GM12872 (cell line): ENCODE measurements at regions not wholly inside any gene's neighbourhood (a gene's known extent, or its start where the extent isn't known, plus 50 kb on each side); places are given as distances from the start of the nearest gene placed in this dataset.

Experiments
- CTCF ChIP-seq: IDR thresholded peaks from 3 replicates; pipeline ENCODE4 v1.5.1; 2011; ENCODE audit warnings: low read depth, mild to moderate bottlenecking, low read length, moderate library complexity; ENCODE audit not compliant: insufficient read depth

GRCh38 chr2:196290569-196290968 lies 119.2 kb upstream of the STK17B start:
- no peak for TF ChIP-seq CTCF

GRCh38 chr2:196291426-196291825 lies 120.0 kb upstream of the STK17B start:
- no peak for TF ChIP-seq CTCF

DNA sequence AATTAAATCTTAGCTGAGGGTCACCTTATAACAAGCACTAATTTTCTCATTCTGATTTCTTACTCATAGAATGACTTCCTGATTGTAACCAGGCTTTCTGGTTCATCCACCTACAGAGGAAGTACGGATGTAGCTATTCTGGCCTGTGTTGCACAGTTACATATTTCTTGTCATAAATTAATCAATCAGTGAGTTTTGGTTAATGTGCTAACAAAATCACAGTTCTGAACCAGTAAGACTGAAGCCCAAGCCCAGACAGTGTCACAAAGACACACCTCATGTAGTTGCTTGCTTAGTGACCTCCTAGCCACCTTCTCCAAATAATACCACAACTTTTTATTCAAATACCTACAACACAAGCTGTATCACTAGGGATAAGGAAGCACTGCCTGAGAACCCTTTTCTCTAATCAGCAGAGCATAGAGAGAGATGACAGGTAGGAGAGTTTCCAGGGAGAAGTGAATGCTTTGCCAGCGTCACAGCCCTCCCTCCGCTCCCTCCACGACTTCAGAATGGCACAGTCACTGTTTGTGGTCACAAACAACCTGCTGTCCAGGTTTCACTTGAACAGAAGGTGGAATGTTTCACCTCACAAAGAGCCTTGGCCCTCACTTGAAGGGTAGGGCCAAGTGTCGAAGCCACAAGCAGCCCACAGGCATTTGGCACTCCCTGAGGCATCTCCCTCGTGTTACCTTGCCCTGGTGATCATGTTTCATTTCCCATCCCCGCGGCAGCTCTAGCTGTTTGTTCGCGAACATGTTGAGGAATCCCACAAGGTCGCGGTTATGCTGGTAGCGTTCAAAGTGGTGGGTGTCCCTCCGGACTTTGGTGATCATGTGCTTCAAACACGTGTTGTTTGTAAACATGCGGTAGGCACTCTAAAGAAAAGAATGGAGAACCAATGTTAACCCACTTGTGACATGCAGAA lies 120.8 kb upstream of the STK17B start:
- TF ChIP-seq CTCF = no peak

GRCh38 chr2:196293751-196294515 lies 122.6 kb upstream of the STK17B start:
- TF ChIP-seq CTCF = no peak

DNA sequence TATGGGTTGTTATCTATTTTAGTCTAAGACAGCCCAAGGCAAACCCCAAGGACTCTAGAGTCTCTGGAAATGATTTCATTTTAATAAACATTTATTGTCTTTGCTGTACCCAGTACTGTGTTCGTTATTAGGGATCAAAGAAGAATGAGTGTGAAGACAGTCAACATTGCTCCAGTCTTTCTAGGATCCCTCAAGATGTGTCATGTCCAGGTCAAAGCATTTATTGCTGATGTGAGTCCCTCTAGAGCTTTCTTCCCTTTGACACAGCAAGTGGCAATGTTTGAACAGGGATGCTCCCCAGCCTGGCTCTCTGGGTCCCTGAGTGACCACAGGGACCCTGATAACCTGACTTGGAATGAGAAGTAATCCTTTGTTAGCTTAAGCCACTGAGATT lies 123.1 kb upstream of the STK17B start:
- TF ChIP-seq CTCF = no peak

DNA sequence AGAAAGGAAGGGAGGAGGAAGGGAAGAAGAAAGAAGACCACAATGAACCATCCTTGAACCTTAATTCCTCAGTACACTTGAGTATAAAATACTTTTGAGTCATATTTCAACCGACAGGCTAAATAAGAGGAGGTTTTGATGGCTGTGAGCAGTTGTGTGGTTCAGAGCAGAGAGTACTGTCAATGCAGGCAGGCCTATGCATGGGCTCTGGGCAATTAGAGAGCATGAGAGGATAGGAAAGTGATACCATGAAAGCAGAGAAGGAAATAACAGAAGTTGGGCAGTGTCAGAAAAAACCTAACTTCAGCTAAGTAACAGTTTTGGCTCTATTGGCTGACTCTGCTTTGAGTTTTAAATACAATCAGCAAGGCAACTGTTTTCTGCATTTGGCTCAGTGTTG lies 123.6 kb upstream of the STK17B start:
- no peak for TF ChIP-seq CTCF

DNA sequence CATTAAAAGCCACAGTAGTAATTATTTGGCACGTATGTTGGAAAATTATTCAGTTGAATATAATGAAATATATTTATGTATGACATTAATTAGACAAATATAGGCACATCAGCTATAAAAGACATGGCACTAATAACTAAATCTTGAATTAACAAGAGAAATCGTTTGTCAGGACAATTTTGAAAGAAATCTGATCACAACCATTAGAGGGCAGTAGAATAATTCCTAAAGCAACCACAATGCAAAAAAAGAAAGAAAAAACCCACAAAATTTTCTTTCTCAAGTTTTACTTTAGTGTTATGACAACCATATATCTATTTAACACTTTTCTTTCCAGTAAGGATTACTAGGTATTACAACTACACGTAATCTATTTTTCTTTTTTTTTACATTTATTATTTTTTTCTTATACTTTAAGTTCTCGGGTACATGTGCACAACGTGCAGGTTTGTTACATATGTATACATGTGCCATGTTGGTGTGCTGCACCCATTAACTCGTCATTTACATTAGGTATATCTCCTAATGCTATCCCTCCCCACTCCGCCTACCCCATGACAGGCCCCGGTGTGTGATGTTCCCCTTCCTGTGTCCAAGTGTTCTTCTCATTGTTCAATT lies 126.8 kb upstream of the STK17B start:
- TF ChIP-seq CTCF = peak; percentile 38; the same call in 1 of the 3 replicates
